Cardiac fibroblast (primary cell): ENCODE measurements at regions not wholly inside any gene's neighbourhood (a gene's known extent, or its start where the extent isn't known, plus 50 kb on each side); places are given as distances from the start of the nearest gene placed in this dataset.

Experiments used
- DNase-seq, 2 donors: peaks; one replicate each; pipeline versions ENCODE4 v3.0.0 to v3.0.0-alpha.2; 2010; ENCODE audit warnings: low read depth in 2 of 2
- H3K4me3 ChIP-seq, 2 donors: replicated peaks in 1 of 2; 1 replicate in 1 of 2; 2 replicates in 1 of 2; pipeline ENCODE4 v1.5.1; 2011; ENCODE audit warnings: low read depth in 2 of 2, low read length in 2 of 2, mild to moderate bottlenecking in 2 of 2, moderate library complexity in 1 of 2
- CTCF ChIP-seq: IDR thresholded peaks from one replicate; pipeline ENCODE4 v1.5.1; 2011; ENCODE audit warnings: low read depth, mild to moderate bottlenecking, low read length, inconsistent platforms

- no peak for DNase-seq
- TF ChIP-seq CTCF = no peak
Observed at GRCh38 chr19:23531976-23532375, 136.7 kb upstream of the ZNF91 start.

GRCh38 chr19:23531231-23531790, 136.0 kb upstream of the ZNF91 start:
- TF ChIP-seq CTCF = no peak
- DNase-seq = no peak
- no peak overlapping the region for H3K4me3 ChIP-seq

More at GRCh38 chr19:23531976-23532375, 136.7 kb upstream of the ZNF91 start:
- H3K4me3 ChIP-seq = no peak overlapping the region

GRCh38 chr19:23528376-23528775, 133.1 kb upstream of the ZNF91 start:
- TF ChIP-seq CTCF = no peak
- no peak for DNase-seq
- no peak overlapping the region for H3K4me3 ChIP-seq

GRCh38 chr19:23527797-23528196, 132.5 kb upstream of the ZNF91 start:
- H3K4me3 ChIP-seq = no peak overlapping the region
- no peak for DNase-seq
- no peak for TF ChIP-seq CTCF

- no peak overlapping the region for H3K4me3 ChIP-seq
- no peak for DNase-seq
- no peak for TF ChIP-seq CTCF
Observed at GRCh38 chr19:23526302-23526701, 131.0 kb upstream of the ZNF91 start.

- no peak for DNase-seq
- TF ChIP-seq CTCF = no peak
- H3K4me3 ChIP-seq = no peak overlapping the region
Observed at GRCh38 chr19:23525276-23525852, 130.1 kb upstream of the ZNF91 start.

GRCh38 chr19:23523863-23524262, 128.6 kb upstream of the ZNF91 start:
- H3K4me3 ChIP-seq = no peak overlapping the region
- no peak for TF ChIP-seq CTCF
- no peak for DNase-seq
